OCI-M2 (cell line): ENCODE measurements at regions not wholly inside any gene's neighbourhood (a gene's known extent, or its start where the extent isn't known, plus 50 kb on each side); places are given as distances from the start of the nearest gene placed in this dataset.
"Not testable (repeated sequence)": the region's sequence is repeated elsewhere in the genome, so short reads cannot be mapped to it uniquely, and the experiment has no call there.

Source experiments
- DNase-seq: peaks from one replicate; lab custom pipeline; 2025; ENCODE audit not compliant: unreplicated experiment; lab: John Stamatoyannopoulos, UW

DNA sequence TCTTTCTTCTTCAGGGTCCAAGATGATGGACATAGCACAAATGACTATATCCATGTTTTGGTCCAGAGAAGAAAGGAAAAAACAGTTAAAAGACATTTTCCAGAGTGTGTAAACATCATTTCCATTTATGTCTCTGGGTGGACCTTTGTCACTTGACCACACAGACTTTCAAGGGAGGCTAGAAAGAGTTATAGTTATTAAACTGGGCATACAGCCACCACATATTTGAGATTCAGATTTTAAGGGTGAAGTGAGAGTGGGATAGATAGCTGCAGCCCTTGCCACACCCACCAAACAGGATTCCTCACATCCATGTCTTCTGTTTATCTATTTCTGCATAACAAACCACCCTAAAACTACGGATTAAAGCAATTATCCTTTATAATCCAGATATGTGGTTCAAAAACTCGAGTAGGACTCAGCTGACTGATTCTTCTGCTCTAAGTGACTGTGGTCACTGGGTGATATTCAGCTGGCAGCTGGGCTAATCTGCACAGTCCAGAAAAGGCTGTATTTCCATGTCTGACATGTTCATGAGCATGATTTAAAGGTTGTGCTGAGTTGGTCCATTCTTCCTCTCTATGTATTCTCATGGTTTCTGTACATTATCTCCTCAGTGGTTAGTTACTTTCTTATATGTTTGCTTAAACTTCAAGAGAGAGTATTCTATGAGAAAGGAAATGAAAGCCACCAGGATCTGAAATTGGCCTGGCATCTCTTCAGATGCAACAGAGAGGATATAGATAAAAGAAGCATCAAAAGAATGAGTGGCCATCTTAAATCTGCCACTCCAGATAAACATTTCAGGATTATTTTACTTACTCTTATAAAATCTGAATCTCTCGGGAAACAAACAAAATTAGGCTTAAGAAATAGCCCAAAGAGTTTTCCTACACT is 459.8 kb upstream of the CTSO start:
- DNase-seq = no peak

DNA sequence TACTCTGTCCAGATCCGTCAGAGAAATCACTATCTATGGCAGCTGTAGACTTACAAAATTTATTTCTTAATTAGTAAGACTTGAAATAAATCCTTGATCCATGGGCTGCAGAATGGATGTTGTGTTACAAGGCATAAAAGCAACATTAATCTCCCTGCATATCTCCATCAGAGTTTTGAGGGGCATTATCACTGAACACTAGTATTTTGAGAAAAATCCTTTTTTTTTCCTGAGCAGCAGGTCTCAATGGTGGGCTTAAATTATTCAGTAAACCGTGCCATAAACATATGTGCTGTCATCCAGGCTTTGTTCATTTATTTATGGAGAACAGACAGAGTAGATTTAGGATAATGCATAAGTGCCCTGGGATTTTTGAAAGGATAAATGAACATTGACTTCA is 457.9 kb upstream of the CTSO start:
- DNase-seq = no peak

- DNase-seq = no peak
Measured at GRCh38 chr4:156408749-156409148, 455.1 kb upstream of the CTSO start.

- DNase-seq = no peak
Measured at GRCh38 chr4:156401371-156401770, 447.7 kb upstream of the CTSO start.

DNA sequence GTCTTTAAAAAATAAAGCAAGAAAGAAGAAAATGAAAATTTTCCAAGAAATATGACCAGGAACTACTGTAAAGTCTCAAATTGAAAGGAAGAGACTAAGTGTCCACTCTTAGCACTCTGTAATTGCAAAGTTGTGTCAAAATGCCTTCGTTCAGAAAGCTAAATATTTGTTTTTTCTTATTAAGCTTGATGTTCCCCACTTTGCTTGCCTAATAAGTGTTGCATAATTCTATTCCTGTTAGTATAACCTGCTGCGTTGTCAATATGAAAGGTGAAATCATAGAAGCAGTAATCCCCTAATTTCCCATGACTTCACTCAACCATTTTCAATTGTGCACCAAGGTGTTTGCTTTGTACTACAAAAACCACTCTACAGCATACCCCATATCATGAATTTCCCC is 442.9 kb upstream of the CTSO start:
- DNase-seq = no peak

GRCh38 chr4:156391325-156391653 is 437.6 kb upstream of the CTSO start:
- DNase-seq = no peak

GRCh38 chr4:156390599-156391324 is 437.1 kb upstream of the CTSO start:
- no peak for DNase-seq

DNA sequence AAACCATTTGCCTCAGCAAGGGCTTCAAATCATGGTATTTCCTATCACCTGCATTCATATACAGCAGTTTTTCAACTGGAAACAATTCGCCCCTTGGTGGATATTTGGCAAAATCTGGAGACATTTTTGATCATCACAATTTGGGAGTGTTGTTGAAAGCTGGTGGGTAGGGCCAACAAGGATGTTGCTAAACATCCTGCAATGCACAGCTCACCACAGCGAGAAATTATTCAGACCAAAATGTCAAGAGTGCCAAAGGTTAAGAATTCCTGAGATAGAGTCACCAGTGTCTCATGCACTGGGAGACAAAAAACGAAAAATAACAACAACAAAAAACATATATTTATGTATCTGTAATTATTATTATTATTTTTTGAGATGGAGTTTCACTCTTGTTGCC is 435.2 kb upstream of the CTSO start:
- no peak for DNase-seq

DNA sequence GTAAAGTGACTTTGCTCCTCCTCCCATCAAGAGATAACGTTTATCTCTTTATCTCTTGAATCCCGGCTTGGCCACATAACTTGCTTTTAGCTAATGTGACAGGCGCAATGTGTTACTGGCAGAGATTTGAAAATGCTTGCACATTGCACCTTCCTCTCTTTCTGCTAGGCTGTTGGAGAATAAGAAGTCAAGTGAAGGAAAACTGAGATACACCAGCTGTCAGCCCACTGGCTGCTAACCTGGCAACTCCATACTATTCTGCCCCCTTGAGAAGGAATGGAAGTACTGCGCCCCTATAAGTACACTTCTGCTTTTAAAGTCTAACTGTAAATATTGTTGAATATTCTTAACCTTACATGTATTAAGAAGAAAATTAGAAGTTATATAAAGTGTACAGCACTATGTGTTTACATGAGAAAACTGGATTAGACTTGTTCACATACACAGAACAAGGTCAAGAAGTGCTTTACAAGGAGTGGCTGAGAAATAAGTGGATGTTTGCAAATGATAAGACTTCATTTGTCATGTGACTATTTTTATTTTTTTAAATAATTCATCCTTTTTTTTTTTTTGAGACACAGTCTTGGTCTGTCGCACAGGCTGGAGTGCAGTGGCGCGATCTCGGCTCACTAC is 424.5 kb upstream of the CTSO start:
- DNase-seq = no peak

DNA sequence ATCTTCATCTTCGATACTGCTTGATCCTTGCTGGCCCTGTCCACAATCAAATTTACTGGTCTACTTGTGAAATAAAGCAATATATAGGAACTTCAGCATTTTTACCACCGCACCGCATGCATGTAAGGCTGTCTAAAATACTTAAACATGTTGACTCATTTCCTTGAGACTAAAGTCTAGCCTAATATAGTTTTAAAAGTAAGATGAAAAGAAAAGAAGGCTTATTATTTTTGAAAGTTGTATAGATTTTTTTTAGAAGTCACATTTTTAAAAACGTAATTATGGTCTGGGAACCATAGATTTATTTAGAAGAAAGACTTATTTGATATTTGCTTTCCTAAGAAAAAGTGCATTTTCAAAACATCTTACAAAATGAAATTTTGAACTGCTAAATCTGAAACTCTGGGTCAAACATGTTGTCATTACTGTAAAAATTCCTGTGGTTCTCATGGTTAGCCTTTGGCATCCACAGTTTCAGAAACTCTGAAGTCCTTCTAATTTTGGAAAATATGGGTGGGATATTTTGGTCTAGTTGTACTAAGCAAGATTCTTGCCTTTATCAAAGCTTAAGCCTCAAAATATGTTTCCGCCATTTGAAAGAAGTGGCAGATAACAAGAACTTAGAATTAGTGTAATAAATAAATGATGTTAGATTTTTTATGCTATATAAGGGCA is 423.5 kb upstream of the CTSO start:
- no peak for DNase-seq

DNA sequence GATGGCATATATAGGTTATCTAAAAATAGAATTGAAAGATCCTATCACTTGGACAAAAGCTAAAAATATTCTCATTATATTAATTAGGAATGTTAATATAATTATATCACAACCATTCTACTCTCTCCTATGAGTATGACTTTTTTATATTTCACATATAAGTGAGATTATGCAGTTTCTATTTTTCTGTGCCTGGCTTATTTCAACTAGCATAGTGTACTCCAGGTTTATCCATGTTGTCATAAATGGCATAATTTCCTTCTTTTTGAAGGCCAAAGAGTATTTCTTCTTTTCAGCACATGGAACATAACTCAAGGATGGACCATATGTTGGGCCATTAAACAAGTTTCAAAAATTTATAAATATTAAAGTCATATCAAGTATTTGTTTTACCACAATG is 421.2 kb upstream of the CTSO start:
- DNase-seq = no peak

- no peak for DNase-seq
Measured at GRCh38 chr4:156374069-156374468, 420.4 kb upstream of the CTSO start.

GRCh38 chr4:156367502-156367901 is 413.8 kb upstream of the CTSO start:
- DNase-seq = not testable (repeated sequence)

DNA sequence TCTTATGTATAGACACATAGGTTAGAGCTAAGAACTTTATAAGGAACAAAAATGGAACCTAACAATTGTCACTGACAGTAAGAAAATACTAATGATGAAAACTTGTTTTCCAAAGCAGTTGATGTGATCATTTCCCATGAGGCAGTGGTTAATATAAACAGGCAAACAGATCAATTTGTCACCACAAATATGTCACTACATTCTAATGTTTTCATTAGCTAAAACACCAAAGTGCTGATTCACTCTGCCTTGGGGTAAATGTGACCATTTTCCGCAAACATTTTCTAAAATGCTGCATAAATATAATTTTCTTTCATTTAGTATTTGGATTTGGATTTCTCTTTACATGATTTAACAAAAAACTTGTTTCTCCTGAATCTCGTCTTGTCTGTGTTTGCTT is 408.9 kb upstream of the CTSO start:
- DNase-seq = no peak

DNA sequence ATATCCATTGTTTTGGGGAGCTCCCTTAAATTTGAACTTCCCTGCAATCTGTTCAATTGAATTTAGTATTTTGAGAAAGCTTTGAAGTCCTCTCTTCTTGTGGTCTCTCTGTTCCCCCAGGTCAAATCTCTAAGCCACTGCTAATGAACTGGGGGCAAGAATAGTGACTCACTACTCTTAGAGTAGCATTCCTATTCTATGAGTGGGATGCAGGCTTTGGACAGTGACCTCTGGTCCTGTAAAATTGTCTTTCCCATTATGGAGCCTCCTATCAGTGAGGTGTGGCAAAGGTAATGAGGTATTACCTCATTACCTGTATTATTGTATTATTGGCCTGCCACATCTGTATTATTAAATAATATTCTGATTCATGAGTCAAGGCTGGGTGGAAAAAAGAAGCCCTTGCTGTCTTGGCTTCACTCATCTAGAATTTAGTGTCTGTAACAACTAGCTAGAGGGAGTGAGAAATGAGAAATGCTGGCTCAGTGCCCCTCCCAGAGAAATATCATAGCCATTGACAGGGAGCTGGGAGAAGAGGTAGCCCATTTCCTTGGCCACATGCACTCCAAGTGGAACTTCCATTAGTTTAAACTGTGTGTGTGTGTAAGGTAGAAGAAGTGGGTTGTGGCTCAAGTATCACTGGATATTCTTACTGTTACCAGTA is 393.9 kb upstream of the CTSO start:
- DNase-seq = no peak

DNA sequence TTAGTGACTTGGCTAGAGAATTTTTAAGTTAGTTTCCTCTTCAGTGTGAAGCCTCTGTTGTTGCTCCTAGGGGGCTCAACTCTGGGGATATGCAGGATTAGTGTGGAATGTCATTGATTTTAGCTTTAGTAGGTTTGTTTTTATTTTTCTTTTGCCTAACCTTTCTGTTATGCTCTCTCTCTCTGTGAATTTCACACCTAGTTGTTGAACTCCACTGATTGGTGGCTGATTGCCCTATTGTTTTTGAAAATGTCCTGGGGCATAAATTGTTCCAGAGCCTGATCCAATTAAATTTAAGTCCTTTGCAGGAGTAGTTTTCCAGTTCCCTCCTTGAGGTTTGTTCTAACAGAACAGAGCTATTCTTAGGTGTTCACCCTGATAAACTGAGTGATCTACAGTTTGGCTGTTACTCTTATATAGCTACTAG is 393.3 kb upstream of the CTSO start:
- no peak for DNase-seq

- no peak for DNase-seq
Measured at GRCh38 chr4:156344397-156344796, 390.7 kb upstream of the CTSO start.

DNA sequence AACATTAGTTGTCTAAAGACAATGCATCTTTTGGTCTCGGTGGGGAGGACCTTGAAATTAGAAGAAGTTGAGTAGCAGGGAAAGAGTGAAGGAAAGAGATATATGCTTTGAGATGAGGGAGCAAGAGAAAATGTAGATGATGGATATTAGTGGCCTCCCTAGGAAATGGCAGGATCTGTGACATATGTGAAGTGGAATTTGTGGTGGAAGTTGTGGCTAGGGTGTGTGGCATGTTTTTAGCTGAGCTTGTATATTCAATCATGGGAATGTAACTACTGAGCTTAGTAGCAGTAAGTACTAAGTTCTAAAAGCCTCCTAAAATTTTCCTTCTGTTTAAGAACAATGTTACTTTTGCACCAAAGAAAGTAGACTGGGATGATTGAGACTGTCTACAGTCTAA is 382.8 kb upstream of the CTSO start:
- DNase-seq = no peak

- DNase-seq = no peak
Measured at GRCh38 chr4:156335721-156336120, 382.1 kb upstream of the CTSO start.

DNA sequence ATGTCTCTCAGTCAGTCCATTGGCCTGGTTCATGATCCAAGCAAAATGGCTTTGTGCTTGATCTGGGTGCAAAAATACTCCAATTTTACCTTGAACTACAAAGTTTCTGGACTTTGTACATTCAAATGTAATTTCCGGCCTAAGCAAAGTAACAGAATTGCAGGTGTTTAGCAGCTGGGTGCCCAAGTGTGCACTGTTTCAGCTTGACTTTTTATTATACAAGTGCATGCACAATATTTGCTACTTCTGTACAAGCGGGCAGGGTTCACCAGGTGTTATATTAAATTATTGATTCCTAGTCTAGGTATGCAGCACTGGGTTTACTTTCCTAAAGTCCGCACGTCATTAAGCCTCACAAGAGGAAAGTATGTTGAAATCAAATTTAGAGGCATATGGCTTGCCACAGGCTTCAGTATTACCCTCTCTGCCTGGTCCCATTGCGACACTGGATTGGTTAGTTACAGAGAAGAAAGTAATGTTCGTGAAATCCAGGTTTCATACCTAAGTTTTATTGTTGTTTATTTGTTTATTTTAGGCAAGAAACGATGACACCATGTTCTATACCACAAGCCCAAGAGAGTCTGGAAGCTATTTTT is 376.9 kb upstream of the CTSO start:
- DNase-seq = no peak

DNA sequence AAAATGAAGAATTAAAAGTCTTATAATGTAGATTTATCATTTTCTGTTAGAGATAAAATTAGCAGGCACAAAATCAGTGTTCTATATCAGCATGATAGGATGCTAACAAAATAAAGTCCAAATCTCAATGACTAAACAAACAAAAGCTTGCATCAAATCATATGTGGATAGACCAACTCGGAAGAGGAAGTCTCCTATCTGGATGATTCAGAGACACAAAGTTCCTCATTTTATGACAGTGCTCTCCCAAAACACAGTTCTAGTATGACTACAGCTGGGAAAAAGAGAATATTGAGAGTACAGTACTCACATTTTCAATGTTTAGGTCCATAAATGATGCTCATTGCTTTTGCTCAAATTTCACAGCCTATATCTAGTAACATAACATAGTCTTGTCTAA is 376.1 kb upstream of the CTSO start:
- no peak for DNase-seq
